ENCODE measurements at regions not wholly inside any gene's neighbourhood (a gene's known extent, or its start where the extent isn't known, plus 50 kb on each side); places are given as distances from the start of the nearest gene placed in this dataset.
A peak's percentile ranks its signal among the peaks of the same experiment; 100 is the strongest.

GRCh38 chr9:26237256-26237655 lies 559.0 kb upstream of the TUSC1 start:
- no peaks in the 10 kb centered on the region for H3K9me3 Mint-ChIP-seq (ENCODE audit: unreplicated experiment)
- Histone ChIP-seq H3K4me2 (ENCODE audit: low read length) (no peak overlapping the region), H3K36me3 (ENCODE audit: insufficient read depth, low read length) (no peaks in the 10 kb centered on the region), H3K79me2 (ENCODE audit: insufficient read depth, low read length) (no peaks in the 10 kb centered on the region), H3K9me3 (ENCODE audit: insufficient read depth, low read depth, low read length) (no peaks in the 10 kb centered on the region), H3K9ac (ENCODE audit: low read length) (no peak overlapping the region), H3K27ac (ENCODE audit: low read depth, low read length) (no peak overlapping the region), H3K27me3 (ENCODE audit: insufficient read depth, low read length) (no peaks in the 10 kb centered on the region), H3K4me3 (ENCODE audit: insufficient read depth, low read depth, low read length) (no peak overlapping the region), H2AFZ (ENCODE audit: low read depth, low read length) (no peak overlapping the region), H4K20me1 (ENCODE audit: insufficient read depth, low read length) (no peaks in the 10 kb centered on the region), H3K4me1 (ENCODE audit: insufficient read depth, low read length) (no peaks in the 10 kb centered on the region)
- H3K4me1 Mint-ChIP-seq (ENCODE audit: low read depth, unreplicated experiment), result peaks cover 5% of the 10 kb centered on the region
- no peaks in the 10 kb centered on the region for H3K36me3 Mint-ChIP-seq (ENCODE audit: low read depth, unreplicated experiment)
- FAIRE-seq (no peak), DNase-seq (ENCODE audit: low read depth) (no peak)
- no peaks in the 10 kb centered on the region for H3K27me3 Mint-ChIP-seq (ENCODE audit: low read depth, unreplicated experiment)
- no peak overlapping the region for H3K27ac Mint-ChIP-seq (ENCODE audit: unreplicated experiment)
- no peak for TF ChIP-seq CTCF (IDR thresholded peaks at IDR 0.05; ENCODE audit: insufficient read depth, low read depth, low read length)
- TF ChIP-seq EZH2 (IDR thresholded peaks at IDR 0.05; ENCODE audit: insufficient read depth, low read length), result no peak
- H3K4me3 Mint-ChIP-seq (ENCODE audit: unreplicated experiment), result no peak overlapping the region

- Mint-ChIP-seq H3K36me3 (ENCODE audit: low read depth, unreplicated experiment) (no peaks in the 10 kb centered on the region), H3K27me3 (ENCODE audit: low read depth, unreplicated experiment) (no peaks in the 10 kb centered on the region), H3K27ac (ENCODE audit: unreplicated experiment) (peak overlapping the region; percentile 8), H3K4me3 (ENCODE audit: unreplicated experiment) (no peak overlapping the region), H3K9me3 (ENCODE audit: unreplicated experiment) (no peaks in the 10 kb centered on the region), H3K4me1 (ENCODE audit: low read depth, unreplicated experiment) (peaks cover 6% of the 10 kb centered on the region)
- H3K9me3 ChIP-seq (ENCODE audit: insufficient read depth, low read depth, low read length), result no peaks in the 10 kb centered on the region
- no peak overlapping the region for H3K4me2 ChIP-seq (ENCODE audit: low read length)
- no peak overlapping the region for H3K9ac ChIP-seq (ENCODE audit: low read length)
- H3K79me2 ChIP-seq (ENCODE audit: insufficient read depth, low read length), result no peaks in the 10 kb centered on the region
- H3K27ac ChIP-seq (ENCODE audit: low read depth, low read length), result no peak overlapping the region
- DNase-seq (ENCODE audit: low read depth) (no peak), FAIRE-seq (no peak)
- no peaks in the 10 kb centered on the region for H3K27me3 ChIP-seq (ENCODE audit: insufficient read depth, low read length)
- no peaks in the 10 kb centered on the region for H4K20me1 ChIP-seq (ENCODE audit: insufficient read depth, low read length)
- no peaks in the 10 kb centered on the region for H3K36me3 ChIP-seq (ENCODE audit: insufficient read depth, low read length)
- H2AFZ ChIP-seq (ENCODE audit: low read depth, low read length), result no peak overlapping the region
- TF ChIP-seq CTCF (IDR thresholded peaks at IDR 0.05; ENCODE audit: insufficient read depth, low read depth, low read length) (no peak), EZH2 (IDR thresholded peaks at IDR 0.05; ENCODE audit: insufficient read depth, low read length) (no peak)
- no peak overlapping the region for H3K4me3 ChIP-seq (ENCODE audit: insufficient read depth, low read depth, low read length)
- no peaks in the 10 kb centered on the region for H3K4me1 ChIP-seq (ENCODE audit: insufficient read depth, low read length)
These were observed 556.6 kb upstream of the TUSC1 start for GRCh38 chr9:26234865-26235264.

- H3K27me3 Mint-ChIP-seq (ENCODE audit: low read depth, unreplicated experiment), result no peaks in the 10 kb centered on the region
- Histone ChIP-seq H3K36me3 (ENCODE audit: insufficient read depth, low read length) (no peaks in the 10 kb centered on the region), H3K9me3 (ENCODE audit: insufficient read depth, low read depth, low read length) (no peaks in the 10 kb centered on the region), H3K4me3 (ENCODE audit: insufficient read depth, low read depth, low read length) (no peak overlapping the region), H3K4me2 (ENCODE audit: low read length) (no peak overlapping the region), H3K27me3 (ENCODE audit: insufficient read depth, low read length) (no peaks in the 10 kb centered on the region), H3K27ac (ENCODE audit: low read depth, low read length) (no peak overlapping the region), H3K79me2 (ENCODE audit: insufficient read depth, low read length) (no peaks in the 10 kb centered on the region), H3K4me1 (ENCODE audit: insufficient read depth, low read length) (no peaks in the 10 kb centered on the region), H4K20me1 (ENCODE audit: insufficient read depth, low read length) (no peaks in the 10 kb centered on the region), H3K9ac (ENCODE audit: low read length) (no peak overlapping the region), H2AFZ (ENCODE audit: low read depth, low read length) (no peak overlapping the region)
- FAIRE-seq (peak; percentile 62), DNase-seq (ENCODE audit: low read depth) (no peak)
- TF ChIP-seq CTCF (IDR thresholded peaks at IDR 0.05; ENCODE audit: insufficient read depth, low read depth, low read length) (no peak), EZH2 (IDR thresholded peaks at IDR 0.05; ENCODE audit: insufficient read depth, low read length) (no peak)
- H3K9me3 Mint-ChIP-seq (ENCODE audit: unreplicated experiment), result no peaks in the 10 kb centered on the region
- no peaks in the 10 kb centered on the region for H3K36me3 Mint-ChIP-seq (ENCODE audit: low read depth, unreplicated experiment)
- H3K27ac Mint-ChIP-seq (ENCODE audit: unreplicated experiment), result no peak overlapping the region
- H3K4me1 Mint-ChIP-seq (ENCODE audit: low read depth, unreplicated experiment), result peaks cover 9% of the 10 kb centered on the region
- no peak overlapping the region for H3K4me3 Mint-ChIP-seq (ENCODE audit: unreplicated experiment)
These were observed 553.1 kb upstream of the TUSC1 start for GRCh38 chr9:26231391-26231790.
